SU-DHL-6 (cell line): ENCODE measurements at regions not wholly inside any gene's neighbourhood (a gene's known extent, or its start where the extent isn't known, plus 50 kb on each side); places are given as distances from the start of the nearest gene placed in this dataset.

ENCODE experiments used
- H2AFZ ChIP-seq: fragments of 200-600 bp; sonication (generic); 2 replicates; pipeline ENCODE4 v1.6.1; 2014; ENCODE audit warnings: low read depth, mild to moderate bottlenecking, moderate library complexity, mixed read lengths, antibody characterized with exemption, low read length; ENCODE audit not compliant: severe bottlenecking
- H3F3A ChIP-seq: fragments of 200-600 bp; shearing (Covaris generic); 2 replicates; pipeline ENCODE4 v1.6.0; 2016; ENCODE audit warnings: antibody characterized with exemption, mild to moderate bottlenecking; ENCODE audit not compliant: insufficient read depth
- H3K27ac ChIP-seq: fragments of 200-600 bp; sonication (generic); 2 replicates; pipeline ENCODE4 v1.5.1; 2016; ENCODE audit warnings: low read depth, mild to moderate bottlenecking, low read length, moderate library complexity, mixed read lengths
- H3K27me3 ChIP-seq: fragments of 200-600 bp; sonication (generic), shearing (Covaris generic); 2 replicates; pipeline ENCODE4 v1.6.0; 2014; ENCODE audit warnings: mild to moderate bottlenecking, low read length
- H3K36me3 ChIP-seq: fragments of 200-600 bp; sonication (generic); 2 replicates; pipeline ENCODE4 v1.6.1; 2014; ENCODE audit warnings: mild to moderate bottlenecking, low read length, mixed read lengths
- H3K4me2 ChIP-seq: fragments of 300-600, 200-600 bp; shearing (Covaris generic), sonication (generic); 2 replicates; pipeline ENCODE4 v1.6.0; 2014; ENCODE audit warnings: low read length, low read depth, mild to moderate bottlenecking; ENCODE audit not compliant: poor library complexity, severe bottlenecking
- H3K4me3 ChIP-seq: fragments of 200-600 bp; sonication (generic); 2 replicates; pipeline ENCODE4 v1.5.1; 2014; ENCODE audit warnings: antibody characterized with exemption, low read length, mild to moderate bottlenecking, mixed read lengths; ENCODE audit not compliant: insufficient read depth, poor library complexity, severe bottlenecking
- H3K79me2 ChIP-seq: fragments of 200-600 bp; sonication (generic); 2 replicates; pipeline ENCODE4 v1.6.1; 2014; ENCODE audit warnings: mild to moderate bottlenecking, low read length, moderate library complexity; ENCODE audit not compliant: insufficient read depth
- H3K9ac ChIP-seq: fragments of 200-600 bp; sonication (generic); 2 replicates; pipeline ENCODE4 v1.7.0; 2014; ENCODE audit warnings: mild to moderate bottlenecking, low read length
- H3K9me2 ChIP-seq: fragments of 200-600 bp; sonication (generic); replicated peaks from 2 replicates; pipeline ENCODE4 v1.6.1; 2014; ENCODE audit warnings: low read length; ENCODE audit not compliant: insufficient read depth
- H3K9me3 ChIP-seq: fragments of 200-600 bp; sonication (generic); 2 replicates; pipeline ENCODE4 v1.6.1; 2014; ENCODE audit warnings: low read length, mixed read lengths; ENCODE audit not compliant: insufficient read depth
- H4K20me1 ChIP-seq: fragments of 200-600 bp; sonication (generic); 2 replicates; pipeline ENCODE4 v1.6.1; 2014; ENCODE audit warnings: low read depth, mild to moderate bottlenecking, antibody characterized with exemption, low read length, moderate library complexity, mixed read lengths
- EZH2phosphoT487 ChIP-seq: fragments of 200-600 bp; sonication (generic), shearing (Covaris generic); conservative IDR thresholded peaks from 2 replicates; pipeline ENCODE4 v1.6.1; 2018; ENCODE audit warnings: mild to moderate bottlenecking, antibody characterized with exemption, low read length, moderate library complexity, mixed read lengths
- TF ChIP-seq, protein P1 (sequence below): fragments of 200-600 bp; sonication (generic); IDR thresholded peaks from one replicate; pipeline ENCODE4 v1.5.1; 2017; ENCODE audit warnings: antibody characterized with exemption, mild to moderate bottlenecking, low read length, moderate library complexity; ENCODE audit not compliant: insufficient read depth, poor library complexity, severe bottlenecking

DNA sequence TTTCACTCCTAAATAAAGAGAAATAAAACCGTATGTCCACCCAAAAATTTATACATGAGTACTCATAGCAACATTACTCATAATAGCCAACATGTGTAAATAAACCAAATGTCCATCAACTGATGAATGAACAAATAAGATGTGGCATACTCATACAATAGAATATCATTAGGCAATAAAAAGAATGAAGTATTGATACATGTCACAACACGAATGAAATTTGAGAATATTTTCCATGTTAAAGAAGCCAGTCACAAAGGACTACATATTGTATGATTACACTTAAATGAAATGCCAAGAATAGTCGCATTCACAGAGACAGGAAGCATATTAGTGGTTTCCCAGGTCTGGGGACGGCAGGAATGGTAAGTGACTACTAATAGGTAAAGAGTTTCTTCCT, 869.2 kb downstream of the IGSF11 start:
- Histone ChIP-seq H3K9ac (no peak overlapping the region), H3F3A (no peaks in the 10 kb centered on the region), H4K20me1 (no peaks in the 10 kb centered on the region), H3K27ac (no peak overlapping the region), H3K9me2 (no peaks in the 10 kb centered on the region), H3K4me3 (no peak overlapping the region), H3K36me3 (no peaks in the 10 kb centered on the region), H3K79me2 (no peaks in the 10 kb centered on the region), H3K9me3 (no peaks in the 10 kb centered on the region), H3K27me3 (no peaks in the 10 kb centered on the region), H2AFZ (no peak overlapping the region), H3K4me2 (no peak overlapping the region)
- no peak for TF ChIP-seq EZH2phosphoT487
- TF ChIP-seq, protein P1, sequence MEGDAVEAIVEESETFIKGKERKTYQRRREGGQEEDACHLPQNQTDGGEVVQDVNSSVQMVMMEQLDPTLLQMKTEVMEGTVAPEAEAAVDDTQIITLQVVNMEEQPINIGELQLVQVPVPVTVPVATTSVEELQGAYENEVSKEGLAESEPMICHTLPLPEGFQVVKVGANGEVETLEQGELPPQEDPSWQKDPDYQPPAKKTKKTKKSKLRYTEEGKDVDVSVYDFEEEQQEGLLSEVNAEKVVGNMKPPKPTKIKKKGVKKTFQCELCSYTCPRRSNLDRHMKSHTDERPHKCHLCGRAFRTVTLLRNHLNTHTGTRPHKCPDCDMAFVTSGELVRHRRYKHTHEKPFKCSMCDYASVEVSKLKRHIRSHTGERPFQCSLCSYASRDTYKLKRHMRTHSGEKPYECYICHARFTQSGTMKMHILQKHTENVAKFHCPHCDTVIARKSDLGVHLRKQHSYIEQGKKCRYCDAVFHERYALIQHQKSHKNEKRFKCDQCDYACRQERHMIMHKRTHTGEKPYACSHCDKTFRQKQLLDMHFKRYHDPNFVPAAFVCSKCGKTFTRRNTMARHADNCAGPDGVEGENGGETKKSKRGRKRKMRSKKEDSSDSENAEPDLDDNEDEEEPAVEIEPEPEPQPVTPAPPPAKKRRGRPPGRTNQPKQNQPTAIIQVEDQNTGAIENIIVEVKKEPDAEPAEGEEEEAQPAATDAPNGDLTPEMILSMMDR: no peak

DNA sequence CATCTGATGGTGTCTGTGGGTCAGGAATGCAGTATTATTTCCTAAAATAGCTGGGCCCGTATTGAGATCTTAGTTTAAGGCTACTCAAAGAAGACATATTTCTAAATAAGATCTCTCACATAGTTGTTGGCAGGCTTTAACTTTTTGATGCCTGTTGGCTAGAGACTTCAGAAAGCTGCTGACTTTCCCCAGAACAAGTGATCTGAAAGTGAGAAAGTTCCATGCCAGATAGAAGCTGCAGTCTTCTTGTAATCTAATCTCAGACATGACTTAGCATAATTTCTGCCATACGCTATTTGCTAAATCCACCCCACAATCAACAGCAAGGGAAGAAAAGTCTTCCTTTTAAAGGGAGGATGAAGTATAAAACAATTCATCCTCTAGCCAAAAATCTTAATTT, 867.1 kb downstream of the IGSF11 start:
- Histone ChIP-seq H3K36me3 (no peaks in the 10 kb centered on the region), H2AFZ (no peak overlapping the region), H3F3A (no peaks in the 10 kb centered on the region), H3K27me3 (no peaks in the 10 kb centered on the region), H3K4me3 (no peak overlapping the region), H3K9me2 (no peaks in the 10 kb centered on the region), H4K20me1 (no peaks in the 10 kb centered on the region), H3K9me3 (no peaks in the 10 kb centered on the region), H3K9ac (no peak overlapping the region), H3K4me2 (no peak overlapping the region), H3K27ac (no peak overlapping the region), H3K79me2 (no peaks in the 10 kb centered on the region)
- no peak for TF ChIP-seq EZH2phosphoT487
- TF ChIP-seq, protein P1: no peak

DNA sequence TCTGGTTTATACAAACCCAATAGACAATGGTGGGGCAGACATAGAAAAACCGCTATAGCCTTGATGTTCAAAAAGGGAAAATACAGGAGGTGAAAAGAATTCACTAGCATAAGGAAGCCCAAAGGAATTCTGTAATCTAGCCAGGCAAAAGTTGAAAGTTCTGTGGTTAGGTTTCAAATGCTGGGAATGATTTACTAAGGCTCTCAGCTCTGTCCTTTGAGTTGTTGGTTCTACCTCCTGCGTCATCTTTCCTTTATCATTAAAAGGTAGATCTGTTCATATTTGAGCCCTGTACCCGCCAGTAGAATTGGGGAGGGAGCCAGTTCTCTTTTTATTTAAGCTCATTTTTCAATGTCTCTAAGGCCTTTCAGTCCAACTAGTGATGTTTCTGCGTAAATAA, 866.5 kb downstream of the IGSF11 start:
- no peaks in the 10 kb centered on the region for H3F3A ChIP-seq
- H3K79me2 ChIP-seq: no peaks in the 10 kb centered on the region
- TF ChIP-seq EZH2phosphoT487: no peak
- TF ChIP-seq, protein P1: no peak
- no peaks in the 10 kb centered on the region for H3K9me2 ChIP-seq
- no peak overlapping the region for H3K4me3 ChIP-seq
- no peak overlapping the region for H3K9ac ChIP-seq
- no peaks in the 10 kb centered on the region for H4K20me1 ChIP-seq
- H3K9me3 ChIP-seq: no peaks in the 10 kb centered on the region
- H2AFZ ChIP-seq: no peak overlapping the region
- no peak overlapping the region for H3K27ac ChIP-seq
- H3K4me2 ChIP-seq: no peak overlapping the region
- no peaks in the 10 kb centered on the region for H3K36me3 ChIP-seq
- H3K27me3 ChIP-seq: no peaks in the 10 kb centered on the region
